ENCODE measurements at regions not wholly inside any gene's neighbourhood (a gene's known extent, or its start where the extent isn't known, plus 50 kb on each side); places are given as distances from the start of the nearest gene placed in this dataset.

DNA sequence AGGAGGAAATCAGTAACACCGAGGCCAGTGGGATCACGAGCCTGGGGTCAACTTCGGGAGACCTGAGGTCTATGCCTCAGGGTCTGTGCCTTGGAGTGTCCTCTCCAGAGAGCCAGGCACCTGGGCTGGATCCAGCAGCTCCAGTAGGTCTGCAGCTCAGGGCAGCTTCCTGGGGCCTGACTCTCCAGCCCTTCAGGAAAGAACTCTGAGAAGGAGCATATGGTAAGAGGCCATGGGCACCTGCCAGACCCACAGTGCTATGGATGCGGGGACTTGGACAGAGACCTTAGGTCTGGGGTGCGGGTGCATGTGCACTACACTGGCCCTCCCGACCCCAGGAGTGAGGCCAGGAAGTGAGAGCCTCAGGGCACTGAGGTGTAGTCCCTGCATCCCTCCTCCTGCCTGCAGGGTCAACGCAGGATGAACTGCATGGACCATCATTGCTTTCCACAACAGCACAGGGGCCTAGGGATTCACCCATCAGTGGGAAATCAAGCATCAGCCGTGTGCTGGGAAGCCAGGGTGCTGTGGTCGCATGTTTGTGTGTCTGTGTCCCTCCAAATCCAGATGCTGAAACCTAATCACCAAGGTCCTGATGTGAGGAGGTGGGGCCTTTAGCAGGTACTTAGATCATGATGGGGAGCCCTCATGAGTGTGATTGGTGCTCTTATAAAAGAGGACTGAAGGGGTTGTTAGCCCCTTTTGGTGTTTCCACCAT, 210.9 kb upstream of the CST7 start:
- dilution Hi-C loops (cut with MboI; ENCODE audit: extremely low pct_ligation_motif_present, low sequenced_read_pairs), result no loop called here
- Histone ChIP-seq H2AFZ (ENCODE audit: low read depth, low read length) (no peak overlapping the region), H3K27me3 (ENCODE audit: control insufficient read depth in 2 of 2, insufficient read depth in 2 of 2, low read length in 2 of 2) (no peaks in the 10 kb centered on the region), H3K4me2 (ENCODE audit: insufficient read depth, low read length) (no peak overlapping the region), H3K4me3 (replicated peaks in 1 of 3; ENCODE audit: insufficient read depth in 1 of 3, low read depth in 1 of 3, low read length in 3 of 3) (no peak overlapping the region), H3K9me1 (replicated peaks; ENCODE audit: control insufficient read depth, extremely low read depth, insufficient read depth, low read length) (no peaks in the 10 kb centered on the region), H3K36me3 (ENCODE audit: control insufficient read depth in 2 of 2, extremely low read depth in 1 of 2, insufficient read depth in 2 of 2, low read length in 2 of 2) (no peaks in the 10 kb centered on the region), H4K20me1 (replicated peaks; ENCODE audit: control insufficient read depth, extremely low read depth, insufficient read depth, low read length) (no peaks in the 10 kb centered on the region), H3K4me1 (ENCODE audit: control insufficient read depth, extremely low read depth, insufficient read depth, low read length) (no peaks in the 10 kb centered on the region), H3K9ac (replicated peaks; ENCODE audit: extremely low read depth, insufficient read depth, low read length) (no peak overlapping the region), H3K27ac (ENCODE audit: insufficient read depth, low read depth, low read length) (no peak overlapping the region), H3K9me3 (replicated peaks; ENCODE audit: control insufficient read depth, insufficient read depth, low read length) (no peaks in the 10 kb centered on the region), H3K79me2 (ENCODE audit: control insufficient read depth, insufficient read depth, low read length) (no peaks in the 10 kb centered on the region)
- ChIA-PET CTCF (no interaction called here), POLR2A (no interaction called here)
- DNase-seq (ENCODE audit: low read depth, low spot score) (no peak), FAIRE-seq (no peak)
- intact Hi-C loops (cut with micrococcal nuclease), result no loop called here
- TF ChIP-seq POLR2AphosphoS5 (IDR thresholded peaks at IDR 0.05; ENCODE audit: insufficient read depth, low read depth, low read length) (no peak), MYC (IDR thresholded peaks at IDR 0.05; ENCODE audit: low read depth, low read length) (no peak), CTCF (IDR thresholded peaks at IDR 0.05; ENCODE audit: extremely low read depth in 1 of 2, insufficient read depth in 1 of 2, low read depth in 1 of 2, low read length in 2 of 2) (no peak), FOS (IDR thresholded peaks at IDR 0.05; ENCODE audit: borderline replicate concordance, insufficient read depth, low read length) (no peak), JUN (IDR thresholded peaks at IDR 0.05; ENCODE audit: borderline replicate concordance, insufficient read depth, insufficient read length, low read depth) (no peak), EZH2 (IDR thresholded peaks at IDR 0.05; ENCODE audit: borderline replicate concordance, low read depth, low read length, severe bottlenecking) (no peak), POLR2A (IDR thresholded peaks at IDR 0.05; ENCODE audit: low read depth, low read length) (no peak), GATA2 (IDR thresholded peaks at IDR 0.05; ENCODE audit: insufficient read depth, insufficient read length, low read depth, low read length) (no peak), MAX (IDR thresholded peaks at IDR 0.05; ENCODE audit: insufficient read depth, insufficient read length) (no peak)
- no TSS peak for BruUV-seq (replicated peaks)

Data from endothelial cell of umbilical vein (primary cell).